HepG2 (cell line): ENCODE measurements at regions not wholly inside any gene's neighbourhood (a gene's known extent, or its start where the extent isn't known, plus 50 kb on each side); places are given as distances from the start of the nearest gene placed in this dataset.

Experiments used
- ATAC-seq: fragments of 200-7000 bp; cut with Tn5 transposase; 3 replicates; pipeline ENCODE4 v1.9.1; 2020; ENCODE audit warnings: mild to moderate bottlenecking, moderate library complexity
- BruUV-seq: library from RNA; stranded (reverse); fragments of 400-500 nt; replicated peaks from 2 replicates; lab custom pipeline; 2021; lab: Mats Ljungman, UMichigan
- CTCF ChIA-PET: fragments of 300-600 bp; formaldehyde crosslinking; extraction: SDS; loops from one replicate; lab custom pipeline; 2021; ENCODE audit warnings: low total read pairs, inconsistent platforms, low intra/inter-chr PET ratio; lab: Yijun Ruan, JAX
- POLR2A ChIA-PET: fragments of 350-600 bp; sonication (Branson Sonifier 250); formaldehyde crosslinking; loops from one replicate; lab custom pipeline; 2020; ENCODE audit warnings: antibody characterized with exemption, inconsistent platforms; lab: Yijun Ruan, JAX
- DNase-seq: peaks from one replicate; pipeline ENCODE4 v3.0.0-alpha.2; 2015; ENCODE audit warnings: low spot score
- FAIRE-seq: peaks from 3 replicates; lab custom pipeline; 2011; peaks lifted over from hg19 to GRCh38; lab: Jason Lieb, UNC
- H2AFZ ChIP-seq: one replicate; pipeline ENCODE4 v1.6.1; 2011; ENCODE audit warnings: low read length, inconsistent platforms
- H3K27ac ChIP-seq: fragments of 300-600 bp; 3 replicates; pipeline ENCODE4 v1.8.0; 2011; ENCODE audit warnings: mixed run types, mild to moderate bottlenecking, mixed read lengths, low read length, inconsistent platforms; ENCODE audit not compliant: insufficient read depth; ENCODE audit errors: extremely low read length
- H3K27me3 ChIP-seq, 2 experiments: fragments of 200-600 bp in 1 of 2; 2 replicates in 1 of 2; 3 replicates in 1 of 2; pipeline versions ENCODE4 v1.6.0 to v1.8.0; 2011; ENCODE audit warnings: low read length in 2 of 2, mild to moderate bottlenecking in 2 of 2, moderate library complexity in 2 of 2, inconsistent platforms in 1 of 2; ENCODE audit not compliant: insufficient read depth in 2 of 2, control insufficient read depth in 1 of 2
- H3K36me3 ChIP-seq, 2 experiments: fragments of 200-600 bp in 1 of 2; replicated peaks in 1 of 2; 2 replicates in 1 of 2; 3 replicates in 1 of 2; pipeline versions ENCODE4 v1.5.1 to v1.8.0; 2011; ENCODE audit warnings: low read length in 2 of 2, inconsistent platforms in 1 of 2; ENCODE audit not compliant: insufficient read depth in 2 of 2, control insufficient read depth in 1 of 2
- H3K4me1 ChIP-seq: 2 replicates; pipeline ENCODE4 v1.5.1; 2012; ENCODE audit warnings: low read length, inconsistent platforms; ENCODE audit not compliant: insufficient read depth
- H3K4me2 ChIP-seq: 2 replicates; pipeline ENCODE4 v1.6.0; 2011; ENCODE audit warnings: low read depth, low read length, inconsistent platforms
- H3K4me3 ChIP-seq, 3 experiments: fragments of 200-600 bp in 1 of 3; sonication (generic), shearing (Covaris generic) in 1 of 3; replicated peaks in 1 of 3; 2 replicates each; pipeline ENCODE4 v1.5.1; 2011 to 2016; ENCODE audit warnings: low read length in 3 of 3, inconsistent platforms in 2 of 3, low read depth in 2 of 3, mild to moderate bottlenecking in 2 of 3, control low read depth in 1 of 3, mixed read lengths in 1 of 3; ENCODE audit not compliant: insufficient read depth in 1 of 3
- H3K79me2 ChIP-seq: one replicate; pipeline ENCODE4 v1.6.1; 2011; ENCODE audit warnings: low read length, inconsistent platforms; ENCODE audit not compliant: insufficient read depth
- H3K9ac ChIP-seq: 2 replicates; pipeline ENCODE4 v1.6.0; 2011; ENCODE audit warnings: mild to moderate bottlenecking, low read depth, low read length, inconsistent platforms; ENCODE audit not compliant: insufficient read depth
- H3K9me3 ChIP-seq: 2 replicates; pipeline ENCODE4 v1.5.1; 2012; ENCODE audit warnings: mild to moderate bottlenecking, low read length
- H4K20me1 ChIP-seq: 2 replicates; pipeline ENCODE4 v1.6.0; 2011; ENCODE audit warnings: inconsistent platforms, mild to moderate bottlenecking, low read length, moderate library complexity; ENCODE audit not compliant: insufficient read depth
- ARHGAP35 ChIP-seq: sonication (generic); formaldehyde crosslinking; IDR thresholded peaks from 2 replicates; pipeline ENCODE4 v1.9.0; 2022; ENCODE audit warnings: mild to moderate bottlenecking, inconsistent platforms, moderate library complexity, missing genetic modification reagents, borderline replicate concordance
- CHD2 ChIP-seq: IDR thresholded peaks from 2 replicates; pipeline ENCODE4 v1.6.1; 2011; ENCODE audit warnings: low read depth, low read length, improper control_type of control experiment
- DBP ChIP-seq: sonication (generic); formaldehyde crosslinking; IDR thresholded peaks from 2 replicates; pipeline ENCODE4 v1.4.0; 2020; ENCODE audit warnings: missing genetic modification reagents; ENCODE audit errors: not compliant biosample characterization
- DNMT1 ChIP-seq: sonication (generic); formaldehyde crosslinking; IDR thresholded peaks from 2 replicates; pipeline ENCODE4 v1.5.1; 2020; ENCODE audit warnings: mild to moderate bottlenecking, missing genetic modification reagents
- FOSL2 ChIP-seq: sonication (generic); formaldehyde crosslinking; IDR thresholded peaks from 2 replicates; pipeline ENCODE4 v1.4.0; 2020; ENCODE audit warnings: missing genetic modification reagents
- FOXJ3 ChIP-seq: sonication (generic); formaldehyde crosslinking; IDR thresholded peaks from 2 replicates; pipeline ENCODE4 v1.4.0; 2020; ENCODE audit warnings: missing genetic modification reagents, mild to moderate bottlenecking, borderline replicate concordance
- HOXA5 ChIP-seq: sonication (generic); formaldehyde crosslinking; IDR thresholded peaks from 2 replicates; pipeline ENCODE4 v1.4.0; 2020; ENCODE audit warnings: missing genetic modification reagents
- SAFB2 ChIP-seq: sonication (generic); formaldehyde crosslinking; IDR thresholded peaks from 2 replicates; pipeline ENCODE4 v1.5.1; 2020; ENCODE audit warnings: missing genetic modification reagents, low read depth, mild to moderate bottlenecking, borderline replicate concordance
- U2AF1 ChIP-seq: fragments of 200-400 bp; formaldehyde crosslinking; optimal IDR thresholded peaks from 2 replicates; pipeline ENCODE3; 2017; ENCODE audit warnings: mild to moderate bottlenecking, low read depth, low read length
- ZBTB37 ChIP-seq: sonication (generic); formaldehyde crosslinking; IDR thresholded peaks from 2 replicates; pipeline ENCODE4 v1.4.0; 2020; ENCODE audit warnings: mild to moderate bottlenecking, missing genetic modification reagents
- ZMYM3 ChIP-seq: sonication (generic); formaldehyde crosslinking; IDR thresholded peaks from 2 replicates; pipeline ENCODE4 v1.5.1; 2020; ENCODE audit warnings: mild to moderate bottlenecking, missing genetic modification reagents
- ZNF101 ChIP-seq: sonication (generic); formaldehyde crosslinking; IDR thresholded peaks from 2 replicates; pipeline ENCODE4 v1.4.0; 2020; ENCODE audit warnings: mild to moderate bottlenecking, low read depth, missing genetic modification reagents, borderline replicate concordance
- ZNF260 ChIP-seq: sonication (generic); formaldehyde crosslinking; IDR thresholded peaks from 2 replicates; pipeline ENCODE4 v1.4.0; 2020; ENCODE audit warnings: missing genetic modification reagents, low read depth, mild to moderate bottlenecking, borderline replicate concordance
- ZNF382 ChIP-seq: sonication (generic); formaldehyde crosslinking; IDR thresholded peaks from 2 replicates; pipeline ENCODE4 v1.5.0; 2020; ENCODE audit warnings: missing genetic modification reagents, mild to moderate bottlenecking, borderline replicate concordance
- ZNF414 ChIP-seq: sonication (generic); formaldehyde crosslinking; IDR thresholded peaks from 2 replicates; pipeline ENCODE4 v1.5.0; 2020; ENCODE audit warnings: missing genetic modification reagents
- ZNF563 ChIP-seq: sonication (generic); formaldehyde crosslinking; IDR thresholded peaks from 2 replicates; pipeline ENCODE4 v1.8.0; 2022; ENCODE audit warnings: mild to moderate bottlenecking, moderate library complexity, missing genetic modification reagents
- WGBS: methylation state at CpG from one replicate; pipeline ENCODE4 v1.1.6; 2017; ENCODE audit warnings: low lambda C conversion rate; 5-methylcytosine and 5-hydroxymethylcytosine counted together
- in situ Hi-C: cut with HindIII; loops from 2 replicates; pipeline ENCODE4 v1.10.0; 2017; ENCODE audit warnings: low pct_unique_long_range_greater_than_20kb; ENCODE audit not compliant: extremely low pct_ligation_motif_present
- intact Hi-C: fragments of 100-400 bp; cut with micrococcal nuclease; formaldehyde crosslinking; loops from one replicate; pipeline ENCODE4 v1.10.0; 2022; ENCODE audit not compliant: unreplicated experiment

GRCh38 chr5:58150926-58151325 lies 309.0 kb downstream of the PLK2 start:
- CTCF ChIA-PET = no interaction called here
- no peak for FAIRE-seq
- TF ChIP-seq DBP (CRISPR knock-in tag) (no peak), ZNF382 (no peak), HOXA5 (no peak), U2AF1 (no peak), ZMYM3 (CRISPR knock-in tag) (no peak), ZNF260 (no peak)
- TF ChIP-seq, all 625 proteins: peak for 0

GRCh38 chr5:58149746-58150145 lies 310.1 kb downstream of the PLK2 start:
- Histone ChIP-seq H3K4me1 (no peaks in the 10 kb centered on the region), H3K79me2 (no peaks in the 10 kb centered on the region), H3K9ac (no peak overlapping the region), H2AFZ (no peak overlapping the region), H3K9me3 (no peaks in the 10 kb centered on the region), H3K27me3 (no peaks in the 10 kb centered on the region), H3K36me3 (no peaks in the 10 kb centered on the region), H4K20me1 (no peaks in the 10 kb centered on the region), H3K4me3 (no peak overlapping the region), H3K27ac (no peak overlapping the region), H3K4me2 (no peak overlapping the region)
- no peak for ATAC-seq
- BruUV-seq = no TSS peak
- in situ Hi-C loops = no loop called here
- CTCF ChIA-PET = no interaction called here
- WGBS = 49% methylated on average over 4 of the region's 4 CpGs
- POLR2A ChIA-PET = no interaction called here
- no peak for DNase-seq
- FAIRE-seq = no peak
- intact Hi-C loops = no loop called here
- no peak for TF ChIP-seq ZNF563 (CRISPR knock-in tag)
- no peak for TF ChIP-seq FOSL2 (CRISPR knock-in tag)
- no peak for TF ChIP-seq ARHGAP35 (CRISPR knock-in tag)
- TF ChIP-seq FOXJ3 = no peak
- no peak for TF ChIP-seq DNMT1 (CRISPR knock-in tag)
- no peak for TF ChIP-seq CHD2
- TF ChIP-seq SAFB2 (CRISPR knock-in tag) = no peak
- TF ChIP-seq ZNF414 (CRISPR knock-in tag) = no peak
- no peak for TF ChIP-seq ZNF101 (CRISPR knock-in tag)
- TF ChIP-seq ZBTB37 (CRISPR knock-in tag) = no peak

More at GRCh38 chr5:58150926-58151325, 309.0 kb downstream of the PLK2 start:
- Histone ChIP-seq H4K20me1 (no peaks in the 10 kb centered on the region), H3K79me2 (no peaks in the 10 kb centered on the region), H3K4me2 (no peak overlapping the region), H2AFZ (no peak overlapping the region), H3K27ac (no peak overlapping the region), H3K9me3 (no peaks in the 10 kb centered on the region), H3K9ac (no peak overlapping the region), H3K4me1 (no peaks in the 10 kb centered on the region), H3K36me3 (no peaks in the 10 kb centered on the region), H3K4me3 (no peak overlapping the region), H3K27me3 (no peaks in the 10 kb centered on the region)
- WGBS = 0% methylated on average over 2 of the region's 2 CpGs
- DNase-seq (no peak), ATAC-seq (no peak)
- POLR2A ChIA-PET = no interaction called here
- intact Hi-C loops = no loop called here
- BruUV-seq = no TSS peak
- in situ Hi-C loops = no loop called here
